Adrenal gland (tissue), 9 donors: ENCODE measurements at regions not wholly inside any gene's neighbourhood (a gene's known extent, or its start where the extent isn't known, plus 50 kb on each side); places are given as distances from the start of the nearest gene placed in this dataset.

Source experiments
- DNase-seq, 7 donors: peaks; one replicate each; pipeline ENCODE4 v3.0.0-alpha.2; 2019 to 2020
- H3K27ac ChIP-seq, 5 donors: fragments of 200-600 bp; sonication (generic) in 4 of 5; 1 replicate in 3 of 5; 2 replicates in 2 of 5; pipeline versions ENCODE4 v1.5.1 to v1.8.0; 2016 to 2020; ENCODE audit warnings: mild to moderate bottlenecking in 1 of 5
- H3K27me3 ChIP-seq: fragments of 200-600 bp; 2 replicates; pipeline ENCODE4 v1.8.0; 2021
- H3K36me3 ChIP-seq, 2 donors: fragments of 200-600 bp; replicated peaks in 1 of 2; 1 replicate in 1 of 2; 2 replicates in 1 of 2; pipeline versions ENCODE4 v1.5.1 to v1.8.0; 2018 to 2022
- H3K4me1 ChIP-seq, 2 donors: fragments of 200-600 bp; replicated peaks in 1 of 2; 1 replicate in 1 of 2; 2 replicates in 1 of 2; pipeline versions ENCODE4 v1.5.1 to v1.8.0; 2018 to 2021
- H3K4me3 ChIP-seq, 4 donors: fragments of 200-600 bp; sonication (generic) in 3 of 4; one replicate each; pipeline ENCODE4 v1.5.1; 2016 to 2018
- H3K9me3 ChIP-seq, 3 donors: fragments of 200-600 bp; sonication (generic) in 1 of 3; replicated peaks in 1 of 3; 1 replicate in 2 of 3; 2 replicates in 1 of 3; pipeline versions ENCODE4 v1.5.1 to v1.8.0; 2016 to 2021
- CTCF ChIP-seq, 6 experiments: fragments of 450-650 bp in 4 of 6; fragments of 200-600 bp in 2 of 6; sonication (generic) in 1 of 6; IDR thresholded peaks; 1 replicate in 5 of 6; 2 replicates in 1 of 6; pipeline versions ENCODE4 v1.5.1 to v1.8.0; 2016 to 2021; ENCODE audit warnings: antibody characterized with exemption in 6 of 6, mild to moderate bottlenecking in 2 of 6, moderate library complexity in 1 of 6
- POLR2A ChIP-seq, 2 donors: fragments of 450-650 bp; IDR thresholded peaks; one replicate each; pipeline ENCODE4 v1.6.1; 2017; ENCODE audit warnings: antibody characterized with exemption in 2 of 2, mild to moderate bottlenecking in 2 of 2, moderate library complexity in 1 of 2
- WGBS, 4 donors: extraction: QIAGEN DNeasy Blood & Tissue Kit in 2 of 4; methylation state at CpG; one replicate each; pipeline versions ENCODE4 v1.1.5 to v1.1.7; 2013 to 2017; 5-methylcytosine and 5-hydroxymethylcytosine counted together
- intact Hi-C, 2 donors: fragments of 100-400 bp; cut with DNase I; formaldehyde crosslinking; loops; one replicate each; pipeline versions ENCODE4 v1.14.1 to v1.15.0; 2022 to 2023
- donor health status: healthy with polysubstance abuse.
- donor health status: Bipolar disorder and iron deficiency.
- donor health status: DM: yes; HTN: yes; CAD: no.
- donor health status: DM: no; HTN: no; CAD: no.
- donor health status: DM: no; HTN: no; CAD: no.

DNA sequence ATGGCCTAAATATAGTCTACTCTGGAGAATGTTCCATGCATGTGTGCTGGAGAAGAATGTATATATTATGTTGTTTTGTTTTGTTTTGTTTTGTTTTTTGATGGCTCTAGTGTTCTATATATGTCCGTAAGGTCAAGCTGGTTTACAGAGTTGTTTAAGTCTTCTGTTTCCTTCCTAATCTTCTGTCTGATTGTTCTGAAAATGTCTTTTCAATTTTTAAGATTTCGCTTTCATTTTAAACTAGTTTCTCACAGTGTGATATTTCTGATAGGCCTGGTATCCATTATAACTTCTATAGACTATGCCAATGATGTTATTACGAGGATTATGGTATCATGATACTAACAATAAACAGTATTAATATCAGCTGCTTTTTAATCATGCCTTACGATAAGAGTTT lies 1126.3 kb upstream of the SORCS1 start:
- Histone ChIP-seq H3K27ac (no peak overlapping the region), H3K36me3 (no peaks in the 10 kb centered on the region), H3K9me3 (peaks cover 0 to 3% (median 0%) of the 10 kb centered on the region in 3 donors), H3K4me3 (no peak overlapping the region), H3K27me3 (no peaks in the 10 kb centered on the region), H3K4me1 (no peaks in the 10 kb centered on the region)
- no peak for DNase-seq
- TF ChIP-seq POLR2A (IDR thresholded peaks at IDR 0.05) = no peak
- no peak for TF ChIP-seq CTCF (IDR thresholded peaks at IDR 0.05)
- intact Hi-C loops = no loop called here
- WGBS, 4 donors = 72 to 84% (median 77%) methylated on average over 4 of the region's 4 CpGs

GRCh38 chr10:108275895-108276685 lies 1111.6 kb upstream of the SORCS1 start:
- intact Hi-C loops = no loop called here

DNA sequence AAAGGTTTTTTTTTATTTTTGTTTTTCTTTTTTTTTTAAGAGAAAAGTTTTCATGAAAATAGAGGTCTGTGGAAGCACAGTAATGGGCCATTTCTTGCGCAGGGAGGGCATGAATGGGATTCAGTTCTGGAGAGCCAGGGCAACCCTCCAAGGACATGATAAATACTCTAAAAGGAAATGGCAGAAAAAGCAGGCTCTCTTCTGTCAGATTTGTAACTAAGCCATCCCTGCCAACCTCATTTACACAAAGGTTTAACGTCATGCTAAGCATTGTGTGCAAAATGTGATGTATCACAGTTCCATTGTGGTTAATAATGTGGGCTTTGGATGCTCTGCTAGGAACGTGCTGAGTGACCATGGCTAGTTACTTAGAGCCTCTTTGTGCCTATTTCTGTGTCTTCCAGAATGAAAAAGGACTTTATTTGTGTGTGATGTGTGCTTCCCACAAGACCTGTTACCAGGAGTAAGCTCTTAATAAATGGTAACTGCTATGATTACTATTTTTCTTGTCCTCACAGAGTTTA lies 1095.9 kb upstream of the SORCS1 start:
- no peak overlapping the region for H3K4me3 ChIP-seq
- 50 to 69% (median 60%) methylated on average over 3 of the region's 3 CpGs for WGBS, 4 donors
- no peak for TF ChIP-seq POLR2A (IDR thresholded peaks at IDR 0.05)
- no peak for TF ChIP-seq CTCF (IDR thresholded peaks at IDR 0.05)
- H3K4me1 ChIP-seq = no peaks in the 10 kb centered on the region
- intact Hi-C loops = no loop called here
- no peaks in the 10 kb centered on the region for H3K9me3 ChIP-seq
- H3K27me3 ChIP-seq = no peaks in the 10 kb centered on the region
- no peak overlapping the region for H3K27ac ChIP-seq
- no peak for DNase-seq
- H3K36me3 ChIP-seq = no peaks in the 10 kb centered on the region

More at GRCh38 chr10:108275895-108276685, 1111.6 kb upstream of the SORCS1 start:
- no peak for TF ChIP-seq CTCF (IDR thresholded peaks at IDR 0.05)
- TF ChIP-seq POLR2A (IDR thresholded peaks at IDR 0.05) = no peak
- no peak overlapping the region for H3K4me3 ChIP-seq
- DNase-seq = no peak
- WGBS, 4 donors = 36 to 42% (median 40%) methylated on average over 5 of the region's 5 CpGs
- H3K9me3 ChIP-seq = no peaks in the 10 kb centered on the region
- H3K4me1 ChIP-seq = no peaks in the 10 kb centered on the region
- no peaks in the 10 kb centered on the region for H3K27me3 ChIP-seq
- no peak overlapping the region for H3K27ac ChIP-seq
- H3K36me3 ChIP-seq = no peaks in the 10 kb centered on the region

DNA sequence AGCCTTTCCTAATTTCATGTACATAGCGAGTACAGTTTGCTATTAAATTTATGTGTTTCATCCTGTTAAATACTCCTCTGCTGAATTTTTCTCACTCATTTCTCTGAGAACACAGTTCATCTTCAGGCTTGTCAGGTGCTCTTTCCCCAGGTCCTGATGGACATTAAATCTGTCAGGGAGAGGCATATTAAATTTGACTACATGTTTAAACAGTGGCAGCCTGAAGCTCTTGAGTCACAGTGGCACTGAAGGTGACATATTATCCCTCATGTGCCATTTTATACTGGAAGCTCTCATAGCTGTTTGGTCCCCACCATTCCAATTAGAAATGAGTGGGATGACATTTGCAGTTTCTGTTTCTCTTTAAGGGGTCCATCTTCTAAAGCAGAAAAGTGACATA lies 1089.6 kb upstream of the SORCS1 start:
- Histone ChIP-seq H3K9me3 (no peaks in the 10 kb centered on the region), H3K27ac (no peak overlapping the region), H3K4me3 (no peak overlapping the region), H3K27me3 (no peaks in the 10 kb centered on the region), H3K36me3 (no peaks in the 10 kb centered on the region), H3K4me1 (no peaks in the 10 kb centered on the region)
- 68 to 94% (median 91%) methylated on average over 1 of the region's 1 CpG for WGBS, 4 donors
- intact Hi-C loops = no loop called here
- TF ChIP-seq CTCF (IDR thresholded peaks at IDR 0.05) (no peak), POLR2A (IDR thresholded peaks at IDR 0.05) (no peak)
- no peak for DNase-seq
